ENCODE measurements at regions not wholly inside any gene's neighbourhood (a gene's known extent, or its start where the extent isn't known, plus 50 kb on each side); places are given as distances from the start of the nearest gene placed in this dataset.
"Not testable (repeated sequence)": the region's sequence is repeated elsewhere in the genome, so short reads cannot be mapped to it uniquely, and the experiment has no call there.

GRCh38 chr22:22296047-22296446 lies 51.5 kb downstream of the VPREB1 start:
- not testable (repeated sequence) for DNase-seq

- DNase-seq, result not testable (repeated sequence)
Observed at GRCh38 chr22:22297159-22297793, 52.7 kb downstream of the VPREB1 start.

- peak; percentile 43 to 75 (median 62) for DNase-seq
Observed at GRCh38 chr22:22297794-22298653, 53.4 kb downstream of the VPREB1 start.

GRCh38 chr22:22298654-22299009 lies 54.0 kb downstream of the VPREB1 start:
- DNase-seq, result not testable (repeated sequence)

GRCh38 chr22:22300511-22300910 lies 55.9 kb downstream of the VPREB1 start:
- not testable (repeated sequence) for DNase-seq

- DNase-seq, result not testable (repeated sequence)
Observed at GRCh38 chr22:22300946-22301345, 56.4 kb downstream of the VPREB1 start.

GRCh38 chr22:22316589-22316988 lies 72.0 kb downstream of the VPREB1 start:
- no peak for DNase-seq

- DNase-seq, result no peak
Observed at GRCh38 chr22:22318723-22319465, 74.3 kb downstream of the VPREB1 start.

GRCh38 chr22:22321743-22322611 lies 77.4 kb downstream of the VPREB1 start:
- DNase-seq, result peak; percentile 44 to 63 (median 51)

- DNase-seq, result no peak
Observed at GRCh38 chr22:22322792-22323191, 78.2 kb downstream of the VPREB1 start.

GRCh38 chr22:22327723-22328122 lies 83.1 kb downstream of the VPREB1 start:
- no peak for DNase-seq

GRCh38 chr22:22329792-22330191 lies 85.2 kb downstream of the VPREB1 start:
- no peak for DNase-seq

GRCh38 chr22:22335640-22336039 lies 91.1 kb downstream of the VPREB1 start:
- DNase-seq, result not testable (repeated sequence)

- DNase-seq, result not testable (repeated sequence)
Observed at GRCh38 chr22:22336333-22336732, 91.7 kb downstream of the VPREB1 start.

- not testable (repeated sequence) for DNase-seq
Observed at GRCh38 chr22:22338778-22339177, 94.2 kb downstream of the VPREB1 start.

GRCh38 chr22:22341736-22342135 lies 97.2 kb downstream of the VPREB1 start:
- DNase-seq, result no peak

GRCh38 chr22:22342697-22343580 lies 98.4 kb downstream of the VPREB1 start:
- peak; percentile 18 to 63 (median 58) for DNase-seq

GRCh38 chr22:22343581-22344296 lies 99.2 kb downstream of the VPREB1 start:
- DNase-seq, result no peak

GRCh38 chr22:22344430-22344829 lies 99.8 kb downstream of the VPREB1 start:
- no peak for DNase-seq

- DNase-seq, result no peak
Observed at GRCh38 chr22:22345781-22346180, 101.2 kb downstream of the VPREB1 start.
